ENCODE measurements at regions not wholly inside any gene's neighbourhood (a gene's known extent, or its start where the extent isn't known, plus 50 kb on each side); places are given as distances from the start of the nearest gene placed in this dataset.

DNA sequence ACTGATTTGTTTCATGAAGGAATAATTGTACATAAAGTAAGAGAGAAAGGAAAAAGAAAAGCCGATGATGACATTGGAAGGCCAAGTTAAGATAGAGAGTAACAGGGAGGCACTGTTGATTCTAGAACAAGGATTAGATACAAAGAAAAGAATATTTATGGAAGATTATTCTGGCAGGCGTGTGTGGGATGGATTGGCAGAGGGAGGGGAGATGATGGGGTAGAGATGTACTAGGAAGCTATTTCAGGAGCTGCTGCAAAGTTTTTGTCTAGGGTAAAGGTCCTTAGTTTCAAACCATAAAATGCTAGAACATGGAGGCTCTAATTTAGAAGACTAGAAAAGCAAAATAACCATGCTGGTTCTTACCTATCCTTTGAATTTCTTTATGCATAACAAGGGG, 280.0 kb upstream of the LRRN1 start:
- Histone ChIP-seq H2AFZ (ENCODE audit: low read depth, low read length) (no peak overlapping the region), H3K4me2 (ENCODE audit: insufficient read depth, low read length) (no peak overlapping the region), H4K20me1 (ENCODE audit: insufficient read depth, low read length) (no peaks in the 10 kb centered on the region), H3K36me3 (ENCODE audit: insufficient read depth, low read length) (no peaks in the 10 kb centered on the region), H3K79me2 (ENCODE audit: insufficient read depth, low read length) (no peaks in the 10 kb centered on the region), H3K27ac (ENCODE audit: low read length) (no peak overlapping the region), H3K27me3 (ENCODE audit: insufficient read depth, low read length, poor library complexity) (no peaks in the 10 kb centered on the region), H3K9me3 (ENCODE audit: insufficient read depth, low read length, severe bottlenecking) (no peaks in the 10 kb centered on the region), H3K4me3 (ENCODE audit: low read depth in 1 of 2, low read length in 2 of 2) (no peak overlapping the region), H3K9ac (ENCODE audit: low read depth, low read length) (no peak overlapping the region), H3K4me1 (ENCODE audit: insufficient read depth, low read length) (no peaks in the 10 kb centered on the region)
- DNase-seq: no peak
- no peak for ATAC-seq (ENCODE audit: insufficient read depth, low read depth)
- TF ChIP-seq, protein P1, sequence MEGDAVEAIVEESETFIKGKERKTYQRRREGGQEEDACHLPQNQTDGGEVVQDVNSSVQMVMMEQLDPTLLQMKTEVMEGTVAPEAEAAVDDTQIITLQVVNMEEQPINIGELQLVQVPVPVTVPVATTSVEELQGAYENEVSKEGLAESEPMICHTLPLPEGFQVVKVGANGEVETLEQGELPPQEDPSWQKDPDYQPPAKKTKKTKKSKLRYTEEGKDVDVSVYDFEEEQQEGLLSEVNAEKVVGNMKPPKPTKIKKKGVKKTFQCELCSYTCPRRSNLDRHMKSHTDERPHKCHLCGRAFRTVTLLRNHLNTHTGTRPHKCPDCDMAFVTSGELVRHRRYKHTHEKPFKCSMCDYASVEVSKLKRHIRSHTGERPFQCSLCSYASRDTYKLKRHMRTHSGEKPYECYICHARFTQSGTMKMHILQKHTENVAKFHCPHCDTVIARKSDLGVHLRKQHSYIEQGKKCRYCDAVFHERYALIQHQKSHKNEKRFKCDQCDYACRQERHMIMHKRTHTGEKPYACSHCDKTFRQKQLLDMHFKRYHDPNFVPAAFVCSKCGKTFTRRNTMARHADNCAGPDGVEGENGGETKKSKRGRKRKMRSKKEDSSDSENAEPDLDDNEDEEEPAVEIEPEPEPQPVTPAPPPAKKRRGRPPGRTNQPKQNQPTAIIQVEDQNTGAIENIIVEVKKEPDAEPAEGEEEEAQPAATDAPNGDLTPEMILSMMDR (IDR thresholded peaks at IDR 0.05; ENCODE audit: borderline replicate concordance, extremely low read depth, low read length, poor library complexity, severe bottlenecking): no peak
- no peak for TF ChIP-seq EZH2 (IDR thresholded peaks at IDR 0.05; ENCODE audit: borderline replicate concordance, low read depth, low read length, severe bottlenecking)

GRCh38 chr3:3516996-3517395, 282.2 kb upstream of the LRRN1 start:
- ATAC-seq (ENCODE audit: insufficient read depth, low read depth): no peak
- H3K27ac ChIP-seq (ENCODE audit: low read length): no peak overlapping the region
- H2AFZ ChIP-seq (ENCODE audit: low read depth, low read length): no peak overlapping the region
- H3K4me1 ChIP-seq (ENCODE audit: insufficient read depth, low read length): no peaks in the 10 kb centered on the region
- no peaks in the 10 kb centered on the region for H3K79me2 ChIP-seq (ENCODE audit: insufficient read depth, low read length)
- H4K20me1 ChIP-seq (ENCODE audit: insufficient read depth, low read length): no peaks in the 10 kb centered on the region
- H3K36me3 ChIP-seq (ENCODE audit: insufficient read depth, low read length): no peaks in the 10 kb centered on the region
- no peak overlapping the region for H3K4me3 ChIP-seq (ENCODE audit: low read depth in 1 of 2, low read length in 2 of 2)
- no peak overlapping the region for H3K4me2 ChIP-seq (ENCODE audit: insufficient read depth, low read length)
- no peak for TF ChIP-seq EZH2 (IDR thresholded peaks at IDR 0.05; ENCODE audit: borderline replicate concordance, low read depth, low read length, severe bottlenecking)
- TF ChIP-seq, protein P1 (IDR thresholded peaks at IDR 0.05; ENCODE audit: borderline replicate concordance, extremely low read depth, low read length, poor library complexity, severe bottlenecking): no peak
- DNase-seq: no peak
- no peak overlapping the region for H3K9ac ChIP-seq (ENCODE audit: low read depth, low read length)
- H3K27me3 ChIP-seq (ENCODE audit: insufficient read depth, low read length, poor library complexity): no peaks in the 10 kb centered on the region
- H3K9me3 ChIP-seq (ENCODE audit: insufficient read depth, low read length, severe bottlenecking): no peaks in the 10 kb centered on the region

- ATAC-seq (ENCODE audit: insufficient read depth, low read depth) (no peak), DNase-seq (no peak)
- no peaks in the 10 kb centered on the region for H3K9me3 ChIP-seq (ENCODE audit: insufficient read depth, low read length, severe bottlenecking)
- no peaks in the 10 kb centered on the region for H3K27me3 ChIP-seq (ENCODE audit: insufficient read depth, low read length, poor library complexity)
- H3K4me2 ChIP-seq (ENCODE audit: insufficient read depth, low read length): no peak overlapping the region
- no peak overlapping the region for H2AFZ ChIP-seq (ENCODE audit: low read depth, low read length)
- H3K79me2 ChIP-seq (ENCODE audit: insufficient read depth, low read length): no peaks in the 10 kb centered on the region
- H4K20me1 ChIP-seq (ENCODE audit: insufficient read depth, low read length): no peaks in the 10 kb centered on the region
- no peaks in the 10 kb centered on the region for H3K4me1 ChIP-seq (ENCODE audit: insufficient read depth, low read length)
- no peak for TF ChIP-seq EZH2 (IDR thresholded peaks at IDR 0.05; ENCODE audit: borderline replicate concordance, low read depth, low read length, severe bottlenecking)
- TF ChIP-seq, protein P1 (IDR thresholded peaks at IDR 0.05; ENCODE audit: borderline replicate concordance, extremely low read depth, low read length, poor library complexity, severe bottlenecking): no peak
- H3K27ac ChIP-seq (ENCODE audit: low read length): no peak overlapping the region
- H3K9ac ChIP-seq (ENCODE audit: low read depth, low read length): no peak overlapping the region
- H3K36me3 ChIP-seq (ENCODE audit: insufficient read depth, low read length): no peaks in the 10 kb centered on the region
- no peak overlapping the region for H3K4me3 ChIP-seq (ENCODE audit: low read depth in 1 of 2, low read length in 2 of 2)
Measured at GRCh38 chr3:3516384-3516783, 282.8 kb upstream of the LRRN1 start.

DNA sequence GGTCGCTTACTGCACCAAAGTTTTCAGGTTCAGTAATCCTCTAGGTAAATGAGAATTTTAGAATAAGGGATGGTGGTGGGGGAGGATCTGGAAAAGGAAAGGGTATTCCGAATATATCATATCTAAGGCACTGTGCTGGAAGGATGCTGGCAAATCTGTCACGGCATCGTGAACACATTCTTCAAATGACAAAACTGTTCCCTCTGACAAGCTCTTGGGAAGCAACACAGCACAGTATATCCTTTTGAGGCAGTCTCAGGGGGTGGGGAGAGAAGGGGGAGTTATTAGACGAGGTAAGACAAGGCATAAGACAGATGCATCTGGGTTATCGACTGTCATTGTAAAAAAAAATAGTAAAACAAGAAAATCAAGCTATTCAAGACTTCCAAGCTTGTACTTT, 289.6 kb upstream of the LRRN1 start:
- no peaks in the 10 kb centered on the region for H3K4me1 ChIP-seq (ENCODE audit: insufficient read depth, low read length)
- H3K9ac ChIP-seq (ENCODE audit: low read depth, low read length): no peak overlapping the region
- no peak overlapping the region for H3K4me2 ChIP-seq (ENCODE audit: insufficient read depth, low read length)
- ATAC-seq (ENCODE audit: insufficient read depth, low read depth) (no peak), DNase-seq (no peak)
- H3K79me2 ChIP-seq (ENCODE audit: insufficient read depth, low read length): no peaks in the 10 kb centered on the region
- H3K4me3 ChIP-seq (ENCODE audit: low read depth in 1 of 2, low read length in 2 of 2): no peak overlapping the region
- TF ChIP-seq, protein P1 (IDR thresholded peaks at IDR 0.05; ENCODE audit: borderline replicate concordance, extremely low read depth, low read length, poor library complexity, severe bottlenecking): no peak
- TF ChIP-seq EZH2 (IDR thresholded peaks at IDR 0.05; ENCODE audit: borderline replicate concordance, low read depth, low read length, severe bottlenecking): no peak
- H3K27me3 ChIP-seq (ENCODE audit: insufficient read depth, low read length, poor library complexity): no peaks in the 10 kb centered on the region
- H3K36me3 ChIP-seq (ENCODE audit: insufficient read depth, low read length): no peaks in the 10 kb centered on the region
- no peak overlapping the region for H2AFZ ChIP-seq (ENCODE audit: low read depth, low read length)
- no peak overlapping the region for H3K27ac ChIP-seq (ENCODE audit: low read length)
- H3K9me3 ChIP-seq (ENCODE audit: insufficient read depth, low read length, severe bottlenecking): no peaks in the 10 kb centered on the region
- H4K20me1 ChIP-seq (ENCODE audit: insufficient read depth, low read length): no peaks in the 10 kb centered on the region
